ENCODE measurements at regions not wholly inside any gene's neighbourhood (a gene's known extent, or its start where the extent isn't known, plus 50 kb on each side); places are given as distances from the start of the nearest gene placed in this dataset.
"Not testable (repeated sequence)": the region's sequence is repeated elsewhere in the genome, so short reads cannot be mapped to it uniquely, and the experiment has no call there.

DNA sequence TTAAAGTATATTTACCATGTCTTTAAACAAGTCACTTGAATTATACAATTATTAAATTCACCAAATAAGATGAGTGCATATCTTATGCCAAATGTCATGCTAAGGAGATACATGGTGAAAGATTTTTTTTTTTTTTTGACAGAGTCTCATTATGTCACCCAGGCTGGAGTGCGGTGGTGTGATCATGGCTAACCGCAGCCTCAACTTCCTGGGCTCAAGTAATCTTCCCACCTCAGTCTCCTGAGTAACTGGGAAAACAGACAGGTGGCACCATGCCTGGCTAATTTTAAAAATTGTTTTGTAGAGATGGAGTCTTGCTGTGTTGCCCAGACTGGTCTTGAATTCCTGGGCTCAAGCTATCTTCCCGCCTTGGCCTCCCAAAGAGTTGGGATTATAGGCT lies 149.0 kb upstream of the GOT2 start:
- no peak for DNase-seq

DNA sequence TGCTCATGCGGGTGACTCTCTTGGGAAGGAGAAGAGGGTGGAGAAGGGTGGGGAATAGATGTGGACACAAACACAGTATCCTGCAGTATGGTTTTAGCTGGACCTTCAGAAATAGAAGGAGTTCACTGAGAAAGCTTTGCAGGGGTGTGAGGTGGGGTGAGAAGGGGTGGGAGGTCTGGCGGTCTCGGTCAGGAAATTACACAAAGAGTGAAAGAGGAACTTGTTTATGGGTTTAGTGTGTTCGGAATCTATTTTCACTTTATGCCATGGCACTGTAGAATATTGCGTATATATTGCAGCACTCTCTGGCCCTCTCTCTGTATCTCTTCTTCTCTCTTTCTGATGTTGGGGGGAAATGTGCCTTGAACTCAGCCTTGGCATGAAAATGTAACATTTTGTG lies 148.2 kb upstream of the GOT2 start:
- no peak for DNase-seq

- DNase-seq = not testable (repeated sequence)
Observed at GRCh38 chr16:58878641-58879040, 144.5 kb upstream of the GOT2 start.

DNA sequence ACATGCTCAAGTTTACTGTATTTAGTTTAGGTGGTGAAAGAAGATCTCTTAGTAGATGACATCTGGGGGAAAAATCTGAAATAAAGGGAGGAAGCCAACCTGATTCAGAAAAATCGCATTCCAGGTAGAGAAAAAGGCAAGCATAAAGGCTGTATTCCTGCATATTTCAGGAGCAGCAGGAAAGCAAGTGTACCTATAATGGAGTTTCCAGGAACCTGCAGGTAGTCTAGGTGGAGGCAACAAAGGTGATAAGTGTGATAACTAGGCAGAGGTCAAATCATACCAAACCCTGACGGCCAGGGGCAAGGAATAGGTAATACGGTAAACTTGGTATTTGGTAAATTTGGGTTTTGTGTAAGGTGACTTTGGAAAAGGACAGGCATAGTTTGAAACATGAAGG lies 132.8 kb upstream of the GOT2 start:
- DNase-seq = no peak

DNA sequence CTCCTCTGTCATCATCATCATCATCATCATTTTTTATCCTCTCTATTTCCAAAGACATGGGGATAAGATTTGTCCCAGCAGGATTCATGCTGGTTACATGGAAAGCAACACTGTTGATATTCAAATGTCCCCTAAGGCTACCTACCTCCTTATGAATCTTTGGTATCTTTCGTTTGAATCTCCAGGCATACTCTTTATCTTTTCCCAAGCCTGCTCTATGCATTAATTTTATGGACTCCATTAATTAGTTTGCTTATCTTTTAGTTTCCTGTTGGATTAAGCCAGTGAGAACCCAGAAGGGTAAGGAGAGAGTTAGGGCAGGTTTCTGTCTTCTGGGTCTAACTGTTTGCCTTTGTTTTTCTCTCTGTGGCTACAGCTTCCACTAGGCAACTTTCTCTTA lies 129.6 kb upstream of the GOT2 start:
- DNase-seq = no peak

DNA sequence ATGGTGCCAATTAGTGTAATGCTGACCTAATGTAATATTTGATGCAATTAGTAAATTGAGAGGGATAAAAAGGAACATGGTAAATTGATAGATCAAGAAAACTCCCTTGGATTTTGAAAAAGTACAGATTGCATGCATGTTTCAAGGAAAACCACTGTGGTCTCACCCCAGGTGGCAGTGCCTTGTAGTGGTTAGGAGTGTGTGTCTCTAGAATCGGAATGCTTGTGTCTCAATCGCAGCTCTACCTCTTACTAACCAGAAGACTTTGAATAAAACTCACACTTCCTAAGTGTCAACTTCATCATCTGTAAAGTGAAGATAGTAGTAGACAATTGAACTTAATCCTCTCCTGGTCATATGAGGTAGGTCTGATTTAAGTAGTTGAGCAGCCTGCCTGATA lies 128.9 kb upstream of the GOT2 start:
- DNase-seq = no peak

DNA sequence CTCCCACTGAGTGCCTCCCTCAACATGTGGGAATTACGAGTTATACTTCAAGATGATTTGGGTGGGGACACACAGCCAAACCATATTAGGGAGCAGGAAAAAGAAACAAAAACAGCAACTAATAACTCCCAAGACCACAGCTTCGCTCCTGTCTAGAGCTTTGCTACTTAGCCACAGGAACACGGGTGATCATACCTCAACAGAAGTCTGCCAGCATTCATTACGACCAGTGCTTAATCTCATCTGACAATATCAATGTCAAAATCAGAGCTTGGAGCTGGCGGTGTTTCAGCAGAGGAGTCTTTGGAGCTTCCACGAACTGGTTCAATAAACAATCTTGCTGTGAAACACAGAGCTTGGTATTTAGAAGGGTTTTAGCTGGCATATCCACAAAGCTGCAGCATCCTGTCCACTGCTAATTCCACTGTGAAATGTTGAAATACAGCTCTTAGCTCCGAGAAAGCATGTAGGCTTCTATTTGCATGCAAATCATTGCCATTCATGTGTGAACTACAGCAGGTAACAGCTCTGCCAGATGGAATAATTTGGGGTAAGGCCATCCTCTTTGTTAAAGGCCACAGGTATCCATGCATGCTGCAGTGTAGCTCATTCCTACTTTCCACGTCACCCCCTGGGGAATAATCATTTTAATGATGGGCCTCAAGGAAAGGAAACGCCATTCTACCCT lies 128.4 kb upstream of the GOT2 start:
- DNase-seq = no peak

DNA sequence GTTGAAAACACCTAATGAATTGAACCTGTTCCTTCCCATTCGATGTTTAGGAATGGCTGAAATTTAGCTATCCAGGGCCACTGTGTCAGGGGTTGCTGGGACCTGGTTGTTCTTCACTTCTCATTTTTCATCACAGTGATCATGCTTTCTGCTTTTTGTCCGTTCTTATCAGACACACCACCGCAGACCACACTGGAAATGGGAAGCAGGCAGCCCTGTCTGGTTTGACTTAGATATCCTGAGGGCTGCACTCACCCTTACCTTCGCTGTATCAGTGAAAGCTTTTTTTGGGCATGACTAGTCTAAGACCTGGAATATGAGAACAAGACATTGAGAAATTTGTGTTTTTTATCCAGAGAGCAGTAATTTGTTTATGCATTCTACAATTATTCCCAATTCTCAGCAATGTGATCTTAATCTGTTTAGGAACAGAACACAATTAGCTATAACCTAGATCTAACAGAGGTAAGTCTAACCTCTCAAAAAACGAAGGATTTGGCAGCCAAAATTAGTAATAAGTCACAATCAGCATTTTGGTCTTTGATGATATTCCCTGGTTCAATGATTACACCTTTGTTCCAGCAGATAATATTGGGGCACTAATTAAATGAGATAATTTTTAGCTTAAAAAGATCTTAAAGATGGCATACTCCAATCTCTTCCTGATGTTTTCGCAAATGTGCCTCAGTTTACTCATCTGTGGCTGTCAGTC lies 126.0 kb upstream of the GOT2 start:
- no peak for DNase-seq

- not testable (repeated sequence) for DNase-seq
Observed at GRCh38 chr16:58858577-58858976, 124.5 kb upstream of the GOT2 start.

GRCh38 chr16:58855291-58855863 lies 121.3 kb upstream of the GOT2 start:
- no peak for DNase-seq

- no peak for DNase-seq
Observed at GRCh38 chr16:58853854-58854791, 120.0 kb upstream of the GOT2 start.

DNA sequence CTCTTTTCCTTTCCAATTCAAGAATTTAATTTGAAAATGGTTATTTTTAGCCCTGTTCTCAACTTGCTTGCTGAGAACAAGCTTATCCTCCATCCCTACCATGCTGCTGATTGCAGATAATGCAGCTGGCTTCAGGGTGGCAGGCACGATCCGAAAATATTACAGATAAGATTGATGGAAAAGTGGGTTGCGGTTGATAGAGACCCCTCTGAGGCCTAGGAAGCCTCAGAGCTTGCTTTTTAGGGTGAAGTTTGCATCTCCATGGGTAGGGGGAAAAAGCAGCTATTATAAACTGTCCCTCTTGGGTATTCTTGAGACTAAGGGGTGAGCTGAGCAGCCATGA lies 116.5 kb upstream of the GOT2 start:
- DNase-seq = no peak

DNA sequence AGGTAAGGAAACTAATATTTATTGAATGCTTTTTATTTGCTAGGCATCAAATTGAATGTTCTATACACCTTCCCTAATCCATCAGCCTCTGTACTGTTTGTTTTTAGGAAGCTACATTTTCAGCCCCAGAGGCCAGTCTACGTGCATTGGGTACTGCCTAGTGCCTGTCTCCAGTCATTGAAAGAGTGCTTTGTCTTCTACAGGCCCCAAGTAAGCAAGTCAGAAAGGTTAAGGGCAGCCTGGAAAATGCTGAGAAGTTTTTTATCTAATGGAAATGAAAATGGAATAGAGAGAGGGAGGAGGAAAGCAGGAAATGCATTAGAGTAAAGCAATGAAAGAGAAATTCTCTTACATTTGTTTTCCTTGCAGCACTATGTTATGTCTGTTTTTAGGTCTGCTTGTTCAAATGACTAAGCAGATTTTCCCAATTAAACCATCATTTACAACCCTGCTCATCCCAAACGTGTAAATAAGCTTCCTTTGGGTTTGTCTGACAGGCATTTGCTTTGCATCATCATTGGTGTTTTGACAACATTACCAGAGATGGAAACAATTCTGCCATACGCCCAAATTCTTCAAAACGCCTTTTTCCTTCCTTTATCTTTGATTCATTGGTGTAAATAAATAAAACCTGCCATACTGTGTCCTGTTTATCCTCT lies 116.0 kb upstream of the GOT2 start:
- no peak for DNase-seq

DNA sequence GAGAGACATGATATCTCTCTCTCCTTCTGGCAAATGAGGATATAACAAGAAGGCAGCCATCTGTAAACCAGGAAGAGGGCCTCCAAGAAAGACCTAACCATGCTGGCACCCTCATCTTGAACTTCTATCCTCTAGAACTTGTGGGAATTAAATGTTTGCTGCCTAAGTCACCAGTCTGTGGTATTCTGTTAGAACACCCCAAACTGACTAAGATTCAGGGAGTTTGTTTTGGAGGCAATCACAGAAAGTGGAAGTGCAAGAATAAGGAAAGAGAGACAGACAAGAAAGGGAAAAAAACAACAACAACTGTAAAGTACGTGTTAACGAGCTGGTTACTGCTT lies 114.5 kb upstream of the GOT2 start:
- DNase-seq = no peak

DNA sequence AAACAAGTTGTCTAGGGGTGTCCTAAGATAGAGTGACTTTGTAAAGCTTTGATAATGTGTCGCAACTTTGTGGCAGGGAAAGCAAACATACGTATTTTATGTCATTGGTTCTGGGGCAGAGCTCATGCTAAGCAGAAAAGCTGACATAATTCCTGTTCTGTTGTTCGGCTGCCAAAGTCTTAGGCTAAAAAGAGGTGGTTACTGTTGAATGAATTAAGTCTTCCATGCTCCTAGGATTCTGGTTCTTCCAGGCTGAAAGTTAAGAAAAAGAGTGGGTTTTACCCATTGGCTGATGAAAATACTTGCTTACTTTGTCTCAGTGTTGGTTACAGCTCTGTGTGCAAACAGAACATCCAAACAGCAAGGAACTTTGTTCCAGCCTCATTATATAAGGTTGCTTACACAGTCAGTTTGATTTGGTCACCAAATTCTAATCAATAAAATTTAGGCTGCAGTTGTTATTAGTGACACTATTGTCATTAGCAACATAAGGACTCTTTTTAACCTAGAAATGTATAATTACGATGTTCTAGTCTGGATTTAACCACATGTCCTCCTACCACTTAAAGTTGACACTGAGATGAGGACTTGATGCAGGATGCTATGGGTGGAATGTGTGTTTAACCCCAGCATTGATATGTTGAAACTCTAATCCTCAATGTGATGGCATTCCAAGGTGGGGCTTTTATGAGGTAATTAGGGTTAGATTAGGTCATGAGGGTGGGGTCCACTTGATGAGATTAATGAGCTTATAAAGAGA lies 114.0 kb upstream of the GOT2 start:
- DNase-seq = peak in 1 of 2 experiments; percentile 32

GRCh38 chr16:58846226-58846625 lies 112.1 kb upstream of the GOT2 start:
- not testable (repeated sequence) for DNase-seq

- DNase-seq = peak in 1 of 2 experiments; percentile 50
Observed at GRCh38 chr16:58843675-58844074, 109.6 kb upstream of the GOT2 start.

DNA sequence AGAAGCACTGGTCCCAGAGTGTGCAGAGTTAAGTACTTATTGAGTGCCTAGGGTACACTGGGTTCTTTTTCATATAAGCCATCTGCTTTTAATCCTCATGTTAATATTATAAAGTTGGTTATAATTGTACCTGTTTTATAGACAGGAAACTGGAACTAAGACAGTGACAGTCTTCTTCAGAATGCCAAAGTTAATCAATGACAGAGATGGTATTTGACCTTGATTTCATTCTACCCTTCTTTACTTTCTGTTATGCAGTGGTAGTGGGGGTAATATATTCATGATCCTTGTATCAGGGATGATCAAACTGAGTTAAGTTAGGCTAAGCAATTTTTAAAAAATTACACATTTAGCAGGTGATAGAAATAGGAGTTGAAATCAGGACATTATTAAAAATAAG lies 108.6 kb upstream of the GOT2 start:
- DNase-seq = no peak

- no peak for DNase-seq
Observed at GRCh38 chr16:58842156-58842555, 108.0 kb upstream of the GOT2 start.

DNA sequence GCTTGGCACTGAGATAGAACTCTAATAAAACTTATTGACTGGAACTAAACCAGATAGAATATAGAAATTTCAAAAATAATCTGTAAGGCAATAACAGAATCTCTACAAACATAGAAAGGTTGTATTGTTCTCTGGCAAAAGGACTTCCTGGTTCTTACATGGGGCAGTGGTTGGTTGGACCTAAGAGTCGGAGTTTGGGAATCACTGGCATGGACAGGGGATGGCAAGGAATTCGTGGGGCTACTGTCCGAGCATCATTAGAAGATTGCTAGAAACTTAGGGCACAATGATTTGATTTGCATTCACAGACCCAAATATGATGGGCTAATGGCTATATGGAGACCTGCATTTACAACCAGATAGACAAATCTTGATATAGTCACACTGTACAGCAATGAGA lies 103.8 kb upstream of the GOT2 start:
- DNase-seq = no peak

GRCh38 chr16:58836427-58836826 lies 102.3 kb upstream of the GOT2 start:
- no peak for DNase-seq

GRCh38 chr16:58832386-58832895 lies 98.3 kb upstream of the GOT2 start:
- no peak for DNase-seq
